H9 (cell line): ENCODE measurements at regions not wholly inside any gene's neighbourhood (a gene's known extent, or its start where the extent isn't known, plus 50 kb on each side); places are given as distances from the start of the nearest gene placed in this dataset.

Experiments
- DNase-seq: peaks from one replicate; pipeline ENCODE4 v3.0.0-alpha.2; 2017
- H2AFZ ChIP-seq: one replicate; pipeline ENCODE4 v1.6.1; 2013; ENCODE audit warnings: mild to moderate bottlenecking, low read length, control low read depth, moderate library complexity
- H2AK5ac ChIP-seq: 2 replicates; pipeline ENCODE4 v1.6.1; 2013; ENCODE audit warnings: low read length, control low read depth, mixed read lengths; ENCODE audit not compliant: insufficient read length
- H2BK120ac ChIP-seq: one replicate; pipeline ENCODE4 v1.6.1; 2013; ENCODE audit warnings: low read depth, mild to moderate bottlenecking, low read length, control low read depth, inconsistent platforms; ENCODE audit not compliant: poor library complexity, severe bottlenecking
- H2BK12ac ChIP-seq: 2 replicates; pipeline ENCODE4 v1.6.1; 2013; ENCODE audit warnings: low read length, control low read depth, mixed read lengths, low read depth; ENCODE audit not compliant: insufficient read length
- H2BK15ac ChIP-seq: 2 replicates; pipeline ENCODE4 v1.6.1; 2013; ENCODE audit warnings: low read depth, low read length, control low read depth
- H2BK20ac ChIP-seq: one replicate; pipeline ENCODE4 v1.6.1; 2013; ENCODE audit warnings: low read depth, mild to moderate bottlenecking, low read length, control low read depth, inconsistent platforms; ENCODE audit not compliant: poor library complexity, severe bottlenecking
- H2BK5ac ChIP-seq: 2 replicates; pipeline ENCODE4 v1.6.1; 2013; ENCODE audit warnings: low read length, control low read depth, mixed read lengths; ENCODE audit not compliant: insufficient read length
- H3K14ac ChIP-seq: 2 replicates; pipeline ENCODE4 v1.6.1; 2013; ENCODE audit warnings: low read length, control low read depth; ENCODE audit not compliant: insufficient read depth
- H3K18ac ChIP-seq: 2 replicates; pipeline ENCODE4 v1.6.1; 2013; ENCODE audit warnings: low read depth, mild to moderate bottlenecking, mixed read lengths, low read length, control low read depth; ENCODE audit not compliant: insufficient read length
- H3K23ac ChIP-seq: 2 replicates; pipeline ENCODE4 v1.6.1; 2013; ENCODE audit warnings: low read length, control low read depth, mixed read lengths, low read depth; ENCODE audit not compliant: insufficient read length
- H3K23me2 ChIP-seq: 2 replicates; pipeline ENCODE4 v1.6.1; 2013; ENCODE audit warnings: low read depth, mild to moderate bottlenecking, mixed read lengths, low read length, control low read depth; ENCODE audit not compliant: insufficient read length, poor library complexity, severe bottlenecking
- H3K27ac ChIP-seq: 2 replicates; pipeline ENCODE4 v1.5.1; 2013; ENCODE audit warnings: low read length, control low read depth, mixed read lengths, low read depth; ENCODE audit not compliant: insufficient read length
- H3K27me3 ChIP-seq: 2 replicates; pipeline ENCODE4 v1.6.1; 2013; ENCODE audit warnings: low read length, control low read depth, inconsistent platforms; ENCODE audit not compliant: insufficient read depth
- H3K4ac ChIP-seq: 2 replicates; pipeline ENCODE4 v1.6.1; 2013; ENCODE audit warnings: low read depth, mild to moderate bottlenecking, control low read depth, inconsistent platforms, low read length, moderate library complexity
- H3K4me1 ChIP-seq: 2 replicates; pipeline ENCODE4 v1.6.1; 2013; ENCODE audit warnings: low read length, control low read depth, inconsistent platforms; ENCODE audit not compliant: insufficient read depth
- H3K4me2 ChIP-seq: 2 replicates; pipeline ENCODE4 v1.6.1; 2013; ENCODE audit warnings: low read length, control low read depth, mixed read lengths; ENCODE audit not compliant: insufficient read length, insufficient read depth
- H3K56ac ChIP-seq: 2 replicates; pipeline ENCODE4 v1.6.1; 2013; ENCODE audit warnings: low read depth, mild to moderate bottlenecking, mixed read lengths, low read length, control low read depth; ENCODE audit not compliant: insufficient read length
- H3K79me1 ChIP-seq: 2 replicates; pipeline ENCODE4 v1.6.1; 2013; ENCODE audit warnings: low read depth, mild to moderate bottlenecking, moderate library complexity, low read length, control low read depth, inconsistent platforms; ENCODE audit not compliant: insufficient read depth, poor library complexity, severe bottlenecking
- H3K79me2 ChIP-seq: 2 replicates; pipeline ENCODE4 v1.6.1; 2013; ENCODE audit warnings: low read length, control low read depth, inconsistent platforms; ENCODE audit not compliant: insufficient read depth
- H3K9ac ChIP-seq: 2 replicates; pipeline ENCODE4 v1.6.1; 2013; ENCODE audit warnings: low read length, control low read depth, mixed read lengths; ENCODE audit not compliant: insufficient read length; ENCODE audit errors: extremely low read depth
- H3K9me3 ChIP-seq: one replicate; pipeline ENCODE4 v1.6.1; 2013; ENCODE audit warnings: low read depth, low read length, inconsistent platforms; ENCODE audit not compliant: control insufficient read depth
- H3T11ph ChIP-seq: one replicate; pipeline ENCODE4 v1.6.1; 2013; ENCODE audit warnings: mild to moderate bottlenecking, low read length, control low read depth, inconsistent platforms
- H4K20me1 ChIP-seq: one replicate; pipeline ENCODE4 v1.6.1; 2013; ENCODE audit not compliant: control insufficient read depth, insufficient read length, insufficient read depth
- H4K5ac ChIP-seq: 2 replicates; pipeline ENCODE4 v1.6.1; 2013; ENCODE audit warnings: low read depth, mild to moderate bottlenecking, mixed read lengths, low read length, control low read depth; ENCODE audit not compliant: insufficient read length
- H4K8ac ChIP-seq: replicated peaks from 2 replicates; pipeline ENCODE4 v1.6.1; 2013; ENCODE audit warnings: low read length, control low read depth, mixed read lengths, low read depth; ENCODE audit not compliant: insufficient read length
- H4K91ac ChIP-seq: 2 replicates; pipeline ENCODE4 v1.6.1; 2013; ENCODE audit warnings: low read depth, mild to moderate bottlenecking, moderate library complexity, mixed read lengths, low read length, control low read depth; ENCODE audit not compliant: insufficient read length
- H3K27ac Mint-ChIP-seq, 3 experiments: 2 replicates in 2 of 3; 3 replicates in 1 of 3; pipeline ENCODE4 v1.8.0; 2020 to 2021; ENCODE audit warnings: mixed read lengths in 3 of 3, mild to moderate bottlenecking in 1 of 3, moderate library complexity in 1 of 3
- H3K27me3 Mint-ChIP-seq: 2 replicates; pipeline ENCODE4 v1.8.0; 2021; ENCODE audit warnings: low read depth, mild to moderate bottlenecking, moderate library complexity, mixed read lengths
- H3K36me3 Mint-ChIP-seq, 3 experiments: 2 replicates in 2 of 3; 3 replicates in 1 of 3; pipeline ENCODE4 v1.8.0; 2020 to 2021; ENCODE audit warnings: low read depth in 3 of 3, mixed read lengths in 3 of 3; ENCODE audit not compliant: insufficient read depth in 1 of 3
- H3K4me1 Mint-ChIP-seq, 2 experiments: 2 replicates each; pipeline ENCODE4 v1.8.0; 2020; ENCODE audit warnings: mixed read lengths in 2 of 2
- H3K4me3 Mint-ChIP-seq, 2 experiments: 2 replicates in 1 of 2; 3 replicates in 1 of 2; pipeline ENCODE4 v1.8.0; 2020 to 2021; ENCODE audit warnings: mild to moderate bottlenecking in 2 of 2, mixed read lengths in 2 of 2, moderate library complexity in 1 of 2
- H3K9me3 Mint-ChIP-seq, 2 experiments: 2 replicates in 1 of 2; 3 replicates in 1 of 2; pipeline ENCODE4 v1.8.0; 2020; ENCODE audit warnings: mild to moderate bottlenecking in 2 of 2, mixed read lengths in 2 of 2, moderate library complexity in 1 of 2
- WGBS: extraction: QIAGEN DNeasy Blood & Tissue Kit; methylation state at CpG from one replicate; pipeline ENCODE4 v1.1.7; 2013; ENCODE audit warnings: missing lambda C conversion rate, low lambda C conversion rate, mixed read lengths; ENCODE audit not compliant: insufficient read length; ENCODE audit errors: extremely low coverage; 5-methylcytosine and 5-hydroxymethylcytosine counted together
- TF ChIP-seq, protein P1 (sequence below): fragments of 200-600 bp; sonication (generic); conservative IDR thresholded peaks from 3 replicates; pipeline ENCODE4 v1.8.0; 2021; ENCODE audit warnings: antibody characterized with exemption, mild to moderate bottlenecking

DNA sequence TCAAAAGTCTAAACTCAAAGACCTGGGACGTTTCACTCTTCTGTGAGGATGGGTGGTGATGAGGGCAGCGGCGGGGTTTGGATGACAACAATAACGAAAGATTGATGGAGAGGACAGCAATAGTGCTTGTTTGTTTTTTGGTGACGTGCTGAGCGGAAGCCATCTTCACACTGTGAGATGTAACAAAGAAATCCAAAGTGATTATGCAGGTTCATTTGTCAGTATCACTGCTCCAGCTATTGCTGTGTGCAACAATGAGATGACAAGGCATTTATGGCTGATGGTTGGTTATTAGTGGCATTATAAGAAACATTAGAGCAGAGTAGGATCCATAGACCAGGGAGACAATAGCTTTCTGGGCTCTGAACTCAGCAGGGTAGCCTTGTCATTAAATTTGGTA, 306.7 kb downstream of the RNF144B start:
- no peak overlapping the region for H2BK120ac ChIP-seq
- H2BK5ac ChIP-seq = no peak overlapping the region
- peaks cover 2% of the 10 kb centered on the region; the same call in 1 of the 2 replicates for H3K4me1 ChIP-seq
- H3K23me2 ChIP-seq = no peaks in the 10 kb centered on the region
- H3K27ac Mint-ChIP-seq = no peak overlapping the region
- H4K91ac ChIP-seq = no peak overlapping the region
- H3K9ac ChIP-seq = no peak overlapping the region
- no peaks in the 10 kb centered on the region for H4K20me1 ChIP-seq
- H3K14ac ChIP-seq = no peak overlapping the region
- H3K9me3 Mint-ChIP-seq = no peaks in the 10 kb centered on the region
- no peak overlapping the region for H3K4ac ChIP-seq
- no peak overlapping the region for H2AFZ ChIP-seq
- no peaks in the 10 kb centered on the region for H3K79me2 ChIP-seq
- no peak overlapping the region for H3T11ph ChIP-seq
- no peak overlapping the region for H3K18ac ChIP-seq
- H3K79me1 ChIP-seq = no peaks in the 10 kb centered on the region
- H3K4me1 Mint-ChIP-seq = peaks cover 9 to 12% of the 10 kb centered on the region in 2 experiments
- H2AK5ac ChIP-seq = no peak overlapping the region
- WGBS = no CpG with 5 or more reads among the region's 6 CpGs
- no peak overlapping the region for H4K5ac ChIP-seq
- H2BK15ac ChIP-seq = no peak overlapping the region
- H3K9me3 ChIP-seq = no peaks in the 10 kb centered on the region
- no peak overlapping the region for H3K23ac ChIP-seq
- TF ChIP-seq, protein P1, sequence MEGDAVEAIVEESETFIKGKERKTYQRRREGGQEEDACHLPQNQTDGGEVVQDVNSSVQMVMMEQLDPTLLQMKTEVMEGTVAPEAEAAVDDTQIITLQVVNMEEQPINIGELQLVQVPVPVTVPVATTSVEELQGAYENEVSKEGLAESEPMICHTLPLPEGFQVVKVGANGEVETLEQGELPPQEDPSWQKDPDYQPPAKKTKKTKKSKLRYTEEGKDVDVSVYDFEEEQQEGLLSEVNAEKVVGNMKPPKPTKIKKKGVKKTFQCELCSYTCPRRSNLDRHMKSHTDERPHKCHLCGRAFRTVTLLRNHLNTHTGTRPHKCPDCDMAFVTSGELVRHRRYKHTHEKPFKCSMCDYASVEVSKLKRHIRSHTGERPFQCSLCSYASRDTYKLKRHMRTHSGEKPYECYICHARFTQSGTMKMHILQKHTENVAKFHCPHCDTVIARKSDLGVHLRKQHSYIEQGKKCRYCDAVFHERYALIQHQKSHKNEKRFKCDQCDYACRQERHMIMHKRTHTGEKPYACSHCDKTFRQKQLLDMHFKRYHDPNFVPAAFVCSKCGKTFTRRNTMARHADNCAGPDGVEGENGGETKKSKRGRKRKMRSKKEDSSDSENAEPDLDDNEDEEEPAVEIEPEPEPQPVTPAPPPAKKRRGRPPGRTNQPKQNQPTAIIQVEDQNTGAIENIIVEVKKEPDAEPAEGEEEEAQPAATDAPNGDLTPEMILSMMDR = no peak
- no peak for DNase-seq
- H4K8ac ChIP-seq = no peak overlapping the region
- no peak overlapping the region for H3K4me2 ChIP-seq
- no peak overlapping the region for H2BK20ac ChIP-seq
- no peaks in the 10 kb centered on the region for H3K27me3 ChIP-seq
- H3K36me3 Mint-ChIP-seq = no peaks in the 10 kb centered on the region
- H3K27ac ChIP-seq = no peak overlapping the region
- no peak overlapping the region for H3K56ac ChIP-seq
- H3K27me3 Mint-ChIP-seq = no peaks in the 10 kb centered on the region
- H2BK12ac ChIP-seq = no peak overlapping the region
- H3K4me3 Mint-ChIP-seq = no peak overlapping the region
